ENCODE measurements at regions not wholly inside any gene's neighbourhood (a gene's known extent, or its start where the extent isn't known, plus 50 kb on each side); places are given as distances from the start of the nearest gene placed in this dataset.

DNA sequence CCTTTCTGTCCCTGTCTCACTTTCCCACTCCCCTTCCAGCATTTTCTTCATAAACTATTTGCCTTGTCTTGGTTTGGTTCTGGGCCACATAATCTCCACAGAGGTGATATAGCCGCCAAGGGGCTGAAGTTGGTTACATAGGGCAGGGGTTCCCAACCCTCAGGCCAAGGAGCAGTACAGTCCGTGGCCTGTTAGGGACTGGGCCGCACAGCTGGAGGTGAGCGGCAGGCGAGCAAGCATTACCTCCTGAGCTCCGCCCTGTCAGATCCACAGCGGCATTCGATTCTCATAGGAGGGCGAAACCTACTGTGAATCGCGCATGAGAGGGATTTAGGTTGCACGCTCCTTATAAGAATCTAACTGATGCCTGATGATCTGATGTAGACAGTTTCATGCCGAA is 80.6 kb upstream of the HIF1A start:
- intact Hi-C loops (cut with DNase I): no loop called here
- H3K27ac ChIP-seq (ENCODE audit: low read depth in 2 of 2, low read length in 2 of 2): no peak overlapping the region
- H3K9ac ChIP-seq (ENCODE audit: low read length in 3 of 3): no peak overlapping the region
- H3K27me3 ChIP-seq (ENCODE audit: control insufficient read depth, insufficient read depth, low read length): no peaks in the 10 kb centered on the region
- no peak for DNase-seq
- H3K4me1 ChIP-seq (ENCODE audit: control insufficient read depth in 2 of 3, insufficient read depth in 2 of 3, low read depth in 1 of 3, low read length in 3 of 3): peaks cover 0 to 11% (median 6%) of the 10 kb centered on the region in 3 donors
- H3K36me3 ChIP-seq (ENCODE audit: control insufficient read depth in 2 of 3, insufficient read depth in 3 of 3, low read length in 3 of 3): no peaks in the 10 kb centered on the region
- no peaks in the 10 kb centered on the region for H3K9me3 ChIP-seq (ENCODE audit: control insufficient read depth in 2 of 3, insufficient read depth in 1 of 3, low read length in 3 of 3)
- TF ChIP-seq, protein P1, sequence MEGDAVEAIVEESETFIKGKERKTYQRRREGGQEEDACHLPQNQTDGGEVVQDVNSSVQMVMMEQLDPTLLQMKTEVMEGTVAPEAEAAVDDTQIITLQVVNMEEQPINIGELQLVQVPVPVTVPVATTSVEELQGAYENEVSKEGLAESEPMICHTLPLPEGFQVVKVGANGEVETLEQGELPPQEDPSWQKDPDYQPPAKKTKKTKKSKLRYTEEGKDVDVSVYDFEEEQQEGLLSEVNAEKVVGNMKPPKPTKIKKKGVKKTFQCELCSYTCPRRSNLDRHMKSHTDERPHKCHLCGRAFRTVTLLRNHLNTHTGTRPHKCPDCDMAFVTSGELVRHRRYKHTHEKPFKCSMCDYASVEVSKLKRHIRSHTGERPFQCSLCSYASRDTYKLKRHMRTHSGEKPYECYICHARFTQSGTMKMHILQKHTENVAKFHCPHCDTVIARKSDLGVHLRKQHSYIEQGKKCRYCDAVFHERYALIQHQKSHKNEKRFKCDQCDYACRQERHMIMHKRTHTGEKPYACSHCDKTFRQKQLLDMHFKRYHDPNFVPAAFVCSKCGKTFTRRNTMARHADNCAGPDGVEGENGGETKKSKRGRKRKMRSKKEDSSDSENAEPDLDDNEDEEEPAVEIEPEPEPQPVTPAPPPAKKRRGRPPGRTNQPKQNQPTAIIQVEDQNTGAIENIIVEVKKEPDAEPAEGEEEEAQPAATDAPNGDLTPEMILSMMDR (IDR thresholded peaks at IDR 0.05; ENCODE audit: borderline replicate concordance, extremely low read depth, insufficient read depth): no peak
- no peak overlapping the region for H3K4me3 ChIP-seq (ENCODE audit: low read length in 3 of 3)
- no peak for FAIRE-seq

DNA sequence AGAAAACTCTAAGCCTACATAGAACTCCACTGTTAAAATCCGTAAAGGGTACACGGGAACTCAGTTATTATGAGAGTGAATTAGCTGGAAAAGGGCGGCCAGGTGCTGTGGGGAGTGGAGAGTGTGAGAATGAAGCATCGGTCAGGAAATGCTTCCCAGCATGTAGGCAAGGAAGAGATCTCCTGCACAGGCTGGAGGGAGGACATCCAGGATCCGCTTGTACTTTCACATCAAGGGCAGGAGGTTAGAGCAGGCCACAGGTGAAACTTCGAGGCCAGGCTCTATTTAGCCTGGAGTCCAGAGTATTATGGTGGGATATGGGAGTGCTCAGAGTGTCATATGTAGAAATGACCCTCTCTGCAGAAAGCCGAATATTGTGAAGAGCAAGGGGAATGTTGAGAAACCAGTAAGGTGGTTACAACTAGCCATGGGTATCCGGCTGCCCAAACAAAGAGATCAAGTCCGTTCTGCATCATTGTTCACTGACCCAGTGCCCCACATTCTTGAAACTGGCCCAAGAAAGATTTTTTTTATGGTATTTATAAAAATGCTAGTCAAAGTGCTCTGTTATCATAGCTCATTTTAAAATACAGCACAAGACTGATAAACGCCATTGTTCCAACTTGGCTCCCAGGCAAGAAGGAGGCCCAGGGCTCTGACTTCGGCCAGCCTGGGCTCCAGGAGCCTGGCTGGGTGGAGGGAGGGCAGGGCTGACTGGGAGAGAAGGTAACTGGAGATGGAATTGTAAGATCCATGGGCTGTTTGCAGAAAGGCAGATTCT is 79.4 kb upstream of the HIF1A start:
- H3K4me3 ChIP-seq (ENCODE audit: low read length in 3 of 3): no peak overlapping the region
- H3K27ac ChIP-seq (ENCODE audit: low read depth in 2 of 2, low read length in 2 of 2): no peak overlapping the region
- no peaks in the 10 kb centered on the region for H3K36me3 ChIP-seq (ENCODE audit: control insufficient read depth in 2 of 3, insufficient read depth in 3 of 3, low read length in 3 of 3)
- no peaks in the 10 kb centered on the region for H3K27me3 ChIP-seq (ENCODE audit: control insufficient read depth, insufficient read depth, low read length)
- H3K9ac ChIP-seq (ENCODE audit: low read length in 3 of 3): no peak overlapping the region
- H3K9me3 ChIP-seq (ENCODE audit: control insufficient read depth in 2 of 3, insufficient read depth in 1 of 3, low read length in 3 of 3): no peaks in the 10 kb centered on the region
- DNase-seq (peak in 1 of 5 donors; percentile 46), FAIRE-seq (no peak)
- intact Hi-C loops (cut with DNase I): no loop called here
- H3K4me1 ChIP-seq (ENCODE audit: control insufficient read depth in 2 of 3, insufficient read depth in 2 of 3, low read depth in 1 of 3, low read length in 3 of 3): peaks cover 0 to 11% (median 6%) of the 10 kb centered on the region in 3 donors
- TF ChIP-seq, protein P1 (IDR thresholded peaks at IDR 0.05; ENCODE audit: borderline replicate concordance, extremely low read depth, insufficient read depth): no peak

DNA sequence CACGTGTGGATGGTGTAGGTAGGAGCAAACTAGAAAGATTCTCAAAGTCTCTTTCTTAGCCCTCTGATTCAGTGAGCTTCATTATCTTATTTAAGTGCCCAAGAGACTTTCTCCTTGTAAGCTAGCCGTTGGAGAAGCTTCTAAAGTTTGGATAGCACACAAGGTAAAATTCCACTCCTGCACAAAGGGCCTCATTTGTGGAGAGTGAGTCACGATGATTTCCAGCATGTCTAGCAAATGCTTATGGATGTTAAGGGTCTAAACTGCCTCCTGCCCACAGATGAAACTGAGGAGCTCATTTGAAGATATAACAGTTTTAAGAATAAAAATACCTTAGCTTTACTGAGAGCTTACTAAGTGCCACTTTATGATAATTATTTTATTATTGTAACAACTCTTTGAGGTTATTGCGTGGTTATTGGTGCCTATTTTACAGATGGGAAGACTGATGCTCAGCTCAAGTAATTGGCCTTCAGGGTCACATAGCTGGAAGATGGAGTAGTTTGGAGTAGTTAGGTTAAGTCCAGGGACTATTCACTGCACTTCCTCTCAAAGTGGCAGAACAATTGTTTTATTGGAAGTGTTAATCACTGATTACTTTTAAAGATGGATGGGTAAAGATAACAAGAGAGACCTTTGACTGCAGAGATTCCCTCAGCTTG is 78.7 kb upstream of the HIF1A start:
- DNase-seq: no peak
- intact Hi-C loops (cut with DNase I): no loop called here
- H3K27me3 ChIP-seq (ENCODE audit: control insufficient read depth, insufficient read depth, low read length): no peaks in the 10 kb centered on the region
- no peaks in the 10 kb centered on the region for H3K9me3 ChIP-seq (ENCODE audit: control insufficient read depth in 2 of 3, insufficient read depth in 1 of 3, low read length in 3 of 3)
- no peak for FAIRE-seq
- H3K4me3 ChIP-seq (ENCODE audit: low read length in 3 of 3): no peak overlapping the region
- H3K9ac ChIP-seq (ENCODE audit: low read length in 3 of 3): no peak overlapping the region
- no peak overlapping the region for H3K27ac ChIP-seq (ENCODE audit: low read depth in 2 of 2, low read length in 2 of 2)
- H3K4me1 ChIP-seq (ENCODE audit: control insufficient read depth in 2 of 3, insufficient read depth in 2 of 3, low read depth in 1 of 3, low read length in 3 of 3): peaks cover 0 to 11% (median 6%) of the 10 kb centered on the region in 3 donors
- H3K36me3 ChIP-seq (ENCODE audit: control insufficient read depth in 2 of 3, insufficient read depth in 3 of 3, low read length in 3 of 3): no peaks in the 10 kb centered on the region
- TF ChIP-seq, protein P1 (IDR thresholded peaks at IDR 0.05; ENCODE audit: borderline replicate concordance, extremely low read depth, insufficient read depth): no peak

All from kidney (tissue), 13 donors.